CD14-positive monocyte (primary cell): ENCODE measurements at regions not wholly inside any gene's neighbourhood (a gene's known extent, or its start where the extent isn't known, plus 50 kb on each side); places are given as distances from the start of the nearest gene placed in this dataset.
"Not testable (repeated sequence)": the region's sequence is repeated elsewhere in the genome, so short reads cannot be mapped to it uniquely, and the experiment has no call there.

Experiments
- DNase-seq, 3 donors: peaks; one replicate each; pipeline ENCODE4 v3.0.0-alpha.2; 2011 to 2022
- H2AFZ ChIP-seq: 2 replicates; pipeline ENCODE4 v1.6.0; 2012; ENCODE audit warnings: mild to moderate bottlenecking, low read depth, low read length, inconsistent platforms; ENCODE audit not compliant: insufficient read depth, poor library complexity, severe bottlenecking
- H3K27ac ChIP-seq, 2 donors: 1 replicate in 1 of 2; 2 replicates in 1 of 2; pipeline ENCODE4 v1.5.1; 2012 to 2013; ENCODE audit warnings: low read length in 2 of 2, control low read depth in 1 of 2, inconsistent platforms in 1 of 2, low read depth in 1 of 2, mild to moderate bottlenecking in 1 of 2
- H3K27me3 ChIP-seq, 2 donors: one replicate each; pipeline versions ENCODE4 v1.6.0 to v1.6.1; 2011 to 2013; ENCODE audit warnings: low read length in 2 of 2; ENCODE audit not compliant: control insufficient read depth in 2 of 2, insufficient read depth in 2 of 2
- H3K36me3 ChIP-seq, 2 donors: replicated peaks in 1 of 2; 1 replicate in 1 of 2; 2 replicates in 1 of 2; pipeline versions ENCODE4 v1.5.1 to v1.6.1; 2012 to 2013; ENCODE audit warnings: low read length in 2 of 2, control low read depth in 1 of 2, inconsistent platforms in 1 of 2, mild to moderate bottlenecking in 1 of 2; ENCODE audit not compliant: insufficient read depth in 2 of 2, control insufficient read depth in 1 of 2
- H3K4me1 ChIP-seq, 2 donors: 1 replicate in 1 of 2; 2 replicates in 1 of 2; pipeline versions ENCODE4 v1.5.1 to v1.6.1; 2012 to 2013; ENCODE audit warnings: low read length in 2 of 2, control low read depth in 1 of 2, inconsistent platforms in 1 of 2, mild to moderate bottlenecking in 1 of 2, moderate library complexity in 1 of 2; ENCODE audit not compliant: insufficient read depth in 2 of 2, control insufficient read depth in 1 of 2
- H3K4me2 ChIP-seq: replicated peaks from 2 replicates; pipeline ENCODE3; 2012; ENCODE audit warnings: low read length, moderate library complexity, mild to moderate bottlenecking; ENCODE audit not compliant: poor library complexity, severe bottlenecking; ENCODE audit errors: extremely low read depth
- H3K4me3 ChIP-seq, 3 experiments: fragments of 200-600 bp in 1 of 3; sonication (generic) in 1 of 3; replicated peaks in 1 of 3; 1 replicate in 2 of 3; 2 replicates in 1 of 3; pipeline ENCODE4 v1.5.1; 2011 to 2013; ENCODE audit warnings: low read length in 3 of 3, mild to moderate bottlenecking in 3 of 3, control low read depth in 2 of 3, low read depth in 2 of 3, inconsistent platforms in 1 of 3, moderate library complexity in 1 of 3
- H3K79me2 ChIP-seq: 2 replicates; pipeline ENCODE4 v1.6.0; 2012; ENCODE audit warnings: mild to moderate bottlenecking, control low read depth, inconsistent platforms, low read length, moderate library complexity; ENCODE audit not compliant: insufficient read depth
- H3K9ac ChIP-seq: 2 replicates; pipeline ENCODE4 v1.6.0; 2017; ENCODE audit warnings: low read length, mild to moderate bottlenecking; ENCODE audit not compliant: insufficient read depth, poor library complexity, severe bottlenecking
- H3K9me3 ChIP-seq, 2 donors: replicated peaks in 1 of 2; 1 replicate in 1 of 2; 2 replicates in 1 of 2; pipeline versions ENCODE4 v1.5.1 to v1.6.1; 2012 to 2013; ENCODE audit warnings: low read length in 2 of 2, control low read depth in 1 of 2; ENCODE audit not compliant: control insufficient read depth in 1 of 2, insufficient read depth in 1 of 2
- H4K20me1 ChIP-seq: 2 replicates; pipeline ENCODE4 v1.6.0; 2012; ENCODE audit warnings: mild to moderate bottlenecking, low read length, control low read depth, moderate library complexity; ENCODE audit not compliant: insufficient read depth
- H3K27ac Mint-ChIP-seq, 7 donors: one replicate each; pipeline ENCODE4 v1.8.0; 2020; ENCODE audit warnings: mild to moderate bottlenecking in 7 of 7, mixed read lengths in 7 of 7, moderate library complexity in 6 of 7, inconsistent platforms in 2 of 7
- H3K27me3 Mint-ChIP-seq, 3 donors: one replicate each; pipeline ENCODE4 v1.8.0; 2021 to 2022; ENCODE audit warnings: low read depth in 3 of 3, mild to moderate bottlenecking in 3 of 3, mixed read lengths in 3 of 3, moderate library complexity in 3 of 3, inconsistent platforms in 1 of 3
- H3K36me3 Mint-ChIP-seq, 2 donors: one replicate each; pipeline ENCODE4 v1.8.0; 2020; ENCODE audit warnings: mixed read lengths in 2 of 2, inconsistent platforms in 1 of 2, mild to moderate bottlenecking in 1 of 2
- H3K4me1 Mint-ChIP-seq: one replicate; pipeline ENCODE4 v1.8.0; 2020; ENCODE audit warnings: mild to moderate bottlenecking, mixed read lengths
- H3K4me3 Mint-ChIP-seq, 2 donors: one replicate each; pipeline ENCODE4 v1.8.0; 2020; ENCODE audit warnings: mild to moderate bottlenecking in 2 of 2, mixed read lengths in 2 of 2, moderate library complexity in 1 of 2
- H3K9me3 Mint-ChIP-seq, 7 donors: one replicate each; pipeline ENCODE4 v1.8.0; 2020 to 2022; ENCODE audit warnings: mixed read lengths in 7 of 7, mild to moderate bottlenecking in 6 of 7, moderate library complexity in 6 of 7, inconsistent platforms in 2 of 7
- WGBS: methylation state at CpG from one replicate; pipeline ENCODE4 v1.1.5; 2013; ENCODE audit warnings: missing lambda C conversion rate; ENCODE audit not compliant: insufficient coverage; 5-methylcytosine and 5-hydroxymethylcytosine counted together
- intact Hi-C, 2 donors: fragments of 100-400 bp; cut with micrococcal nuclease; formaldehyde crosslinking; loops; one replicate each; pipeline versions ENCODE4 v1.15.0 to v1.15.1; 2023

DNA sequence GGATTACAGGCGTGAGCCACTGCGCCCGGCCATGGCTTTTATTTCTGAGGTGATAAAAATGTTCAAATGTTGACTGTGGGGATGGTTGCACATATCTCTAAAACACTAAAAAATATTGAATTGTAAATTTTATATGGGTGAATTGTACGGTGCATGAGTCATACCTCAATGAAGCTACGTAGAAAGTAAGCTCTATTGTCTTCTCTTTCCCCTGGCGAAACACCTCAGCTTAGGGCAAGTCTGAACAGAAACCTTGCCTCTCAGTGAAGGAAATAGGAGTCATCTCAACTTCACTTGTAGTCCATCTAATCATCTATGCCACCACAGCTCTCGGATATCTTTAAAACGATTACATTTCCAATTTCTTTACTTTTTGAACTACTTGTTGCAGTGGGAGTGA, 238.2 kb downstream of the SPATA31A6 start:
- H3K9ac ChIP-seq, H3K36me3 Mint-ChIP-seq, H4K20me1 ChIP-seq, H3K27ac Mint-ChIP-seq, H3K4me1 Mint-ChIP-seq, H3K27me3 ChIP-seq, H3K9me3 ChIP-seq, intact Hi-C loops, H3K4me3 ChIP-seq, H3K27me3 Mint-ChIP-seq, H3K4me1 ChIP-seq, H3K4me3 Mint-ChIP-seq, H3K27ac ChIP-seq, H3K4me2 ChIP-seq, H2AFZ ChIP-seq, H3K79me2 ChIP-seq, H3K9me3 Mint-ChIP-seq, DNase-seq, H3K36me3 ChIP-seq: not testable (repeated sequence)
- WGBS = no CpG with 5 or more reads among the region's 8 CpGs

DNA sequence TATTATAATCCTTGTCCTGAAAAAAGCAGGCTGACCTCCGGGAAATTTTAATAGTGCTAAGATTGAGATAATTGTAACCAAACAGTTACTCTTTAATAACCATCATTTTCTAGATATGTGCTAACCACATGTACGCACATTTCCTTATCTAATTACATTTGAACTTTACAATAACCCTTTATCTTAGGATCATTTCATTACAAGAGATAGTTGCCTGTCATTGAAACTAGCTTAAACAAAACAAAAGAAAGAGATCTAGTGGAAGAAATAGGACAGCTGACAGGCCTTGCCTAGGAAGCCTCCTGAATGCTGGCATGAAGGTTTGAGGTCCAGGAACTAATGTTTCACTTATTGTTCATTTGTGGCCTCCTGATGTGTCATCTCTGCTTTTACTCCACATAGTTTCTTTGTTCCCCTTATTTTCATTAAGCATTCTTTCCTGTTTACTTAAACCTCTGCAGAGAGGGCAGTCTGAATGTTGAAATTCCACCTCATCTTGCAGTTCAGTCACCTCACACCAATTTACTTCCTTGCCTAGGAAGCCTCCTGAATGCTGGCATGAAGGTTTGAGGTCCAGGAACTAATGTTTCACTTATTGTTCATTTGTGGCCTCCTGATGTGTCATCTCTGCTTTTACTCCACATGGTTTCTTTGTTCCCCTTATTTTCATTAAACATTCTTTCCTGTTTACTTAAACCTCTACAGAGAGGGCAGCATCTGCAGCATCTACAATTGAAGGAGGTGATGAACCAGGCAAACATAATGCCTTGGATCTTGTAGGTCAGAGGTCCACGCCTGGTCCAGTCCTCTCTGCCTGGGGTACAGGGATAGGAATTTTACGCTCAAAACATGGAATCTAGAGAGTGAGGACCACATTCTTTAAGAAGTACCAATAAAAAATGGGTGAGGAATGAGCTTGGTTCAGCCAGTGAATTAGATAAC, 247.5 kb downstream of the SPATA31A6 start:
- H3K27me3 Mint-ChIP-seq, H3K9me3 Mint-ChIP-seq, H4K20me1 ChIP-seq, H3K9me3 ChIP-seq, H3K9ac ChIP-seq, H3K4me3 Mint-ChIP-seq, H3K4me3 ChIP-seq, intact Hi-C loops, H3K36me3 Mint-ChIP-seq, H3K27me3 ChIP-seq, H2AFZ ChIP-seq, H3K4me1 Mint-ChIP-seq, H3K79me2 ChIP-seq, H3K4me2 ChIP-seq, H3K36me3 ChIP-seq: not testable (repeated sequence)
- peak in 2 of 3 donors; percentile 30 to 33 for DNase-seq
- H3K4me1 ChIP-seq = peaks cover 9 to 16% of the 10 kb centered on the region in 2 donors
- peak overlapping the region in 6 of 7 donors; percentile 59 to 84 (median 66) for H3K27ac Mint-ChIP-seq
- WGBS = no CpG with 5 or more reads among the region's 4 CpGs
- peak overlapping the region in 1 of 2 donors; percentile 37 for H3K27ac ChIP-seq

DNA sequence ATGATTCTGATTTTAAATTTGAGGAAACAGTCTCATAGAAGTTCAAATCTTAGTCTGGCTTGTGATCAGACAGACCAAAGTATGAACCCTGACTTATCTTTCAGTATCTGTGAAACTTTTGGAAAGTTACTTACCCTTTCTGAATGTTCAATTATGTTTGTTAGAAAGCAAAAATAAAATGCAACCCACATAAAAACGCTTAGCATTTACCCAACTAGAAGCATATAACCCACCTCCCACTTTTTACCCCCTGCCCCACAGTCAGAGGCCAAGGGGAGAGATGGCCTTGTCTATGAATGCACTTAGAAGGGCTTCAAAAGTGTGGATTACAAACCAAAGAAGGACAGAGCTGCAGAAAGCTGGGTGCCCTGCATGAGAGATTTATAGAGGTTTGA, 248.2 kb downstream of the SPATA31A6 start:
- H3K36me3 ChIP-seq, H3K9ac ChIP-seq, H3K4me1 Mint-ChIP-seq, H3K27me3 ChIP-seq, H4K20me1 ChIP-seq, H3K27me3 Mint-ChIP-seq, H3K79me2 ChIP-seq, H3K9me3 ChIP-seq, intact Hi-C loops, DNase-seq, H3K4me3 Mint-ChIP-seq, H3K36me3 Mint-ChIP-seq, H3K4me2 ChIP-seq, H3K4me3 ChIP-seq, H2AFZ ChIP-seq, H3K9me3 Mint-ChIP-seq: not testable (repeated sequence)
- Histone ChIP-seq H3K27ac (peak overlapping the region in 1 of 2 donors; percentile 37), H3K4me1 (peaks cover 9 to 16% of the 10 kb centered on the region in 2 donors)
- peak overlapping the region in 3 of 7 donors; percentile 52 to 71 (median 71) for H3K27ac Mint-ChIP-seq
- WGBS = no CpG with 5 or more reads among the region's 1 CpG

DNA sequence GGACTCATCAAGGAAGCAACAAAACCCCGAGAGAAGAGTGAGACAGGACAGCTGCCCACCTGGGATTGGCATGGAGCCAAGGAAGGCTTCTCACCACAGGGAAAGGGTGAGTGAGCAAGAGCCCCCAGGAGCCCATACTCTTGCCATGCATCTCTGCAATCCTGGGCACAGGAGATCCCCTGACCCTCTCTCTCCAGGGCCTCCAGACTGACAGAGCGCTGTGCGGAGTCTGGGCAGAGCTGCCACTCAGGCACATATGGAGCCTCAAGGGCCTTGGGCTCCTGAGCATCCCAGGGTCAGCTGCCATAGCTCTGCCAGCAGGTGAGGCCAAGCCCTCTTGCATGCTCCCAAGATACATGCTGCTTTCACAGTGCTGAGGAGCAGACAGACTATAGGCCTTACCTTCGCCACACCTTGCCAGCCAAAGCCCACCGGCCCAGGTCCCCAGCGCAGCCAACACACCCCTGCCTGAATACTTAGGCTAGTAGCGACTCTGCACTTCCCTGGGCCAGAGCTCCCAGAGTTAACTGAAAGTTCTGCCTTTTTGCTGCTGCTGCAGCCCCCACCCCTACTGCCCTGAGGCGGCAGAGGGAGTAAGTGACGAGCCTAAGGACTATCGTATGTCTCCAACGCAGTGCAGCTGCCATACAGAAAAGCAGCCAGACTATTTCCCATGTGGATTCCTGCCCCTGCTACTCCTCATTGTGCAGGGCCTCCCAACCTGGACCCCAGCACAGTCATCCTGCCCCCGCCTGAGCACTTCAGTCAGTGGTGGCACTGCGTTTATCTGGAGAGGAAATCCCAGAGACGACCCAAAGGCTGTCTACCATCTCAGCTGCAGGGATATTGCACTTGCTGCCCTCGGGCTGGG, 251.6 kb downstream of the SPATA31A6 start:
- H3K9ac ChIP-seq, H2AFZ ChIP-seq, H3K79me2 ChIP-seq, H3K27ac Mint-ChIP-seq, H3K4me2 ChIP-seq, H3K9me3 Mint-ChIP-seq, H3K27me3 ChIP-seq, H3K4me1 Mint-ChIP-seq, DNase-seq, H3K4me3 ChIP-seq, H3K9me3 ChIP-seq, H3K27me3 Mint-ChIP-seq, H3K36me3 ChIP-seq, H3K36me3 Mint-ChIP-seq, H3K27ac ChIP-seq, H3K4me3 Mint-ChIP-seq, H4K20me1 ChIP-seq, intact Hi-C loops: not testable (repeated sequence)
- H3K4me1 ChIP-seq = peaks cover 9 to 16% of the 10 kb centered on the region in 2 donors
- WGBS = 93% methylated on average over 9 of the region's 15 CpGs
